SK-N-SH (cell line): ENCODE measurements at regions not wholly inside any gene's neighbourhood (a gene's known extent, or its start where the extent isn't known, plus 50 kb on each side); places are given as distances from the start of the nearest gene placed in this dataset.

Source experiments
- CTCF ChIA-PET: fragments of 300-600, 350-600 bp; formaldehyde crosslinking; extraction: SDS; loops from one replicate; lab custom pipeline; 2021; lab: Yijun Ruan, JAX
- POLR2A ChIA-PET: fragments of 350-600 bp; sonication (Branson Sonifier 250); formaldehyde crosslinking; extraction: SDS; loops from one replicate; lab custom pipeline; 2020; ENCODE audit warnings: antibody characterized with exemption, inconsistent platforms; lab: Yijun Ruan, JAX
- DNase-seq: peaks from one replicate; pipeline ENCODE4 v3.0.0; 2012
- H2AFZ ChIP-seq: fragments of 200-600 bp; sonication (generic); 2 replicates; pipeline ENCODE4 v1.8.1; 2016; ENCODE audit warnings: antibody characterized with exemption, mild to moderate bottlenecking, low read depth
- H3F3A ChIP-seq: fragments of 200-600 bp; sonication (generic); replicated peaks from 2 replicates; pipeline ENCODE3; 2016; ENCODE audit warnings: antibody characterized with exemption, mild to moderate bottlenecking; ENCODE audit not compliant: insufficient read depth
- H3K27ac ChIP-seq, 2 experiments: fragments of 200-500 bp in 1 of 2; fragments of 200-600 bp in 1 of 2; sonication (Bioruptor generic) in 1 of 2; sonication (generic), shearing (Covaris generic) in 1 of 2; 2 replicates each; pipeline versions ENCODE4 v1.5.1 to v1.6.1; 2014 to 2016; ENCODE audit warnings: low read depth in 2 of 2, inconsistent platforms in 1 of 2, low read length in 1 of 2, mild to moderate bottlenecking in 1 of 2, mixed read lengths in 1 of 2
- H3K27me3 ChIP-seq: fragments of 200-600 bp; sonication (generic), shearing (Covaris generic); 2 replicates; pipeline ENCODE4 v1.6.1; 2016; ENCODE audit warnings: mixed run types; ENCODE audit not compliant: insufficient read depth
- H3K36me3 ChIP-seq, 2 experiments: fragments of 200-500 bp in 1 of 2; fragments of 200-600 bp in 1 of 2; sonication (Bioruptor generic) in 1 of 2; sonication (generic) in 1 of 2; replicated peaks in 1 of 2; 2 replicates each; pipeline versions ENCODE3 to v1.5.1; 2014 to 2016; ENCODE audit warnings: low read length in 1 of 2, mild to moderate bottlenecking in 1 of 2; ENCODE audit not compliant: insufficient read depth in 2 of 2, control insufficient read depth in 1 of 2
- H3K4me1 ChIP-seq, 2 experiments: fragments of 200-500 bp in 1 of 2; fragments of 200-600 bp in 1 of 2; sonication (Bioruptor generic) in 1 of 2; sonication (generic), shearing (Covaris generic) in 1 of 2; 2 replicates each; pipeline versions ENCODE4 v1.5.1 to v1.6.1; 2014 to 2016; ENCODE audit warnings: low read depth in 1 of 2, low read length in 1 of 2, mixed run types in 1 of 2; ENCODE audit not compliant: insufficient read depth in 2 of 2, control insufficient read depth in 1 of 2
- H3K4me2 ChIP-seq: fragments of 200-600 bp; sonication (generic), shearing (Covaris generic); 2 replicates; pipeline ENCODE4 v1.6.1; 2017; ENCODE audit warnings: mixed run types
- H3K4me3 ChIP-seq, 2 experiments: fragments of 200-500 bp in 1 of 2; fragments of 200-600 bp in 1 of 2; sonication (Bioruptor generic) in 1 of 2; sonication (generic), shearing (Covaris generic) in 1 of 2; 2 replicates each; pipeline versions ENCODE4 v1.5.1 to v1.8.1; 2014 to 2016; ENCODE audit warnings: low read depth in 2 of 2, inconsistent platforms in 1 of 2, low read length in 1 of 2, mild to moderate bottlenecking in 1 of 2, mixed read lengths in 1 of 2, moderate library complexity in 1 of 2
- H3K79me2 ChIP-seq: fragments of 200-600 bp; sonication (generic); 2 replicates; pipeline ENCODE4 v1.8.1; 2017; ENCODE audit warnings: mild to moderate bottlenecking; ENCODE audit not compliant: insufficient read depth
- H3K9ac ChIP-seq: fragments of 200-600 bp; sonication (generic); 2 replicates; pipeline ENCODE4 v1.6.1; 2017; ENCODE audit warnings: mixed run types
- H3K9me2 ChIP-seq: fragments of 200-600 bp; sonication (generic); 2 replicates; pipeline ENCODE4 v1.6.1; 2017; ENCODE audit warnings: mixed run types
- H3K9me3 ChIP-seq: fragments of 200-600 bp; sonication (generic); 2 replicates; pipeline ENCODE4 v1.6.1; 2017; ENCODE audit warnings: mixed run types, mild to moderate bottlenecking, moderate library complexity
- H4K20me1 ChIP-seq: fragments of 200-600 bp; sonication (generic); 2 replicates; pipeline ENCODE4 v1.6.1; 2017; ENCODE audit warnings: mild to moderate bottlenecking, mixed run types; ENCODE audit not compliant: insufficient read depth
- CHD2 ChIP-seq: fragments of 150-350 bp; IDR thresholded peaks from 2 replicates; pipeline ENCODE4 v1.6.1; 2018; ENCODE audit warnings: low read length; ENCODE audit not compliant: partially characterized antibody
- FOSL2 ChIP-seq: IDR thresholded peaks from 2 replicates; pipeline ENCODE4 v1.4.0; 2012; ENCODE audit warnings: low read depth, mild to moderate bottlenecking, moderate library complexity, borderline replicate concordance
- GATA2 ChIP-seq: sonication (generic); formaldehyde crosslinking; IDR thresholded peaks from 2 replicates; pipeline ENCODE4 v1.5.0; 2020; ENCODE audit warnings: mild to moderate bottlenecking, missing genetic modification reagents
- JUND ChIP-seq: IDR thresholded peaks from 2 replicates; pipeline ENCODE4 v1.4.0; 2012
- MEF2A ChIP-seq: IDR thresholded peaks from 2 replicates; pipeline ENCODE4 v1.4.0; 2012; ENCODE audit warnings: low read depth, borderline replicate concordance
- MXI1 ChIP-seq: IDR thresholded peaks from 2 replicates; pipeline ENCODE4 v1.6.1; 2012; ENCODE audit warnings: mild to moderate bottlenecking, low read depth, low read length, improper control_type of control experiment
- NFIC ChIP-seq: IDR thresholded peaks from 2 replicates; pipeline ENCODE4 v1.4.0; 2012; ENCODE audit warnings: borderline replicate concordance
- NRF1 ChIP-seq: IDR thresholded peaks from 2 replicates; pipeline ENCODE4 v1.6.1; 2012; ENCODE audit warnings: low read depth, mild to moderate bottlenecking, low read length
- POLR2AphosphoS5 ChIP-seq: IDR thresholded peaks from 2 replicates; pipeline ENCODE4 v1.6.1; 2012; ENCODE audit warnings: low read depth, low read length
- RAD21 ChIP-seq: IDR thresholded peaks from 2 replicates; pipeline ENCODE4 v1.6.1; 2012; ENCODE audit warnings: mild to moderate bottlenecking, low read length
- RCOR1 ChIP-seq: fragments of 150-350 bp; IDR thresholded peaks from 2 replicates; pipeline ENCODE4 v1.6.1; 2017; ENCODE audit warnings: antibody characterized with exemption, low read length
- RFX5 ChIP-seq: IDR thresholded peaks from 2 replicates; pipeline ENCODE4 v1.6.1; 2012; ENCODE audit warnings: mild to moderate bottlenecking, improper control_type of control experiment, low read length
- RXRA ChIP-seq: IDR thresholded peaks from 2 replicates; pipeline ENCODE4 v1.4.0; 2012; ENCODE audit warnings: low read depth, mild to moderate bottlenecking, borderline replicate concordance
- SIN3A ChIP-seq: IDR thresholded peaks from 2 replicates; pipeline ENCODE4 v1.6.1; 2012; ENCODE audit warnings: low read depth, mild to moderate bottlenecking, low read length, moderate library complexity, borderline replicate concordance
- SMC3 ChIP-seq: IDR thresholded peaks from 2 replicates; pipeline ENCODE4 v1.6.1; 2012; ENCODE audit warnings: low read depth, low read length, improper control_type of control experiment
- TAF1 ChIP-seq: IDR thresholded peaks from 2 replicates; pipeline ENCODE4 v1.6.1; 2012; ENCODE audit warnings: low read depth, mild to moderate bottlenecking, low read length, moderate library complexity, borderline replicate concordance
- TCF12 ChIP-seq: IDR thresholded peaks from 2 replicates; pipeline ENCODE4 v1.4.0; 2012
- TEAD4 ChIP-seq: IDR thresholded peaks from 2 replicates; pipeline ENCODE4 v1.4.0; 2012; ENCODE audit warnings: mild to moderate bottlenecking, borderline replicate concordance; ENCODE audit not compliant: insufficient read depth
- YY1 ChIP-seq: IDR thresholded peaks from 2 replicates; pipeline ENCODE4 v1.4.0; 2012; ENCODE audit warnings: low read depth, mild to moderate bottlenecking
- WGBS: methylation state at CpG from one replicate; pipeline ENCODE4 v1.1.6; 2017; ENCODE audit warnings: low lambda C conversion rate; 5-methylcytosine and 5-hydroxymethylcytosine counted together
- TF ChIP-seq, protein P1 (sequence below): IDR thresholded peaks from 2 replicates; pipeline ENCODE4 v1.4.0; 2012; ENCODE audit warnings: low read depth
- TF ChIP-seq, protein P2 (sequence below): IDR thresholded peaks from 2 replicates; pipeline ENCODE4 v1.4.0; 2012; ENCODE audit warnings: low read depth, borderline replicate concordance
- TF ChIP-seq, protein P3 (sequence below): IDR thresholded peaks from 2 replicates; pipeline ENCODE4 v1.4.0; 2012; ENCODE audit warnings: low read depth, borderline replicate concordance
- TF ChIP-seq, protein P4 (sequence below): IDR thresholded peaks from 2 replicates; pipeline ENCODE4; 2012

DNA sequence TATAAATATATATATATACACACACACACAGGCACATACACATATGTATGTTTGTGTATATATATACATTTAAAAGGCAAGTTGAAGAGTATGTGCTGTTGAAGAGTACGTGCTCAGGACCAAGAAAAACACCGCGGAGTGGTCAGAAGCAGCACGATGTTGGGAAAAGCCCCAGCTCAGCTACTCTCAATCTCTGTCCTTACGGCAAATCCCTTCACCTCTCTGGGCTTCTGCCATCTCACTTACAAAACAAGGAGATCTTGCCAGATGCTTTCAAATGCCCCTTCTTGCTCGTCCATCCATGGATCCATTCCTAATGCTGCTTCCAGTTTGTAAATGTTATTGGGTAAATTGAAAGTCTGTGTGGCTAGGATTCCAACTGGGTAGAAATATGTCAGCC is 333.9 kb downstream of the BCL11A start (continued):
- no peak for TF ChIP-seq SIN3A

DNA sequence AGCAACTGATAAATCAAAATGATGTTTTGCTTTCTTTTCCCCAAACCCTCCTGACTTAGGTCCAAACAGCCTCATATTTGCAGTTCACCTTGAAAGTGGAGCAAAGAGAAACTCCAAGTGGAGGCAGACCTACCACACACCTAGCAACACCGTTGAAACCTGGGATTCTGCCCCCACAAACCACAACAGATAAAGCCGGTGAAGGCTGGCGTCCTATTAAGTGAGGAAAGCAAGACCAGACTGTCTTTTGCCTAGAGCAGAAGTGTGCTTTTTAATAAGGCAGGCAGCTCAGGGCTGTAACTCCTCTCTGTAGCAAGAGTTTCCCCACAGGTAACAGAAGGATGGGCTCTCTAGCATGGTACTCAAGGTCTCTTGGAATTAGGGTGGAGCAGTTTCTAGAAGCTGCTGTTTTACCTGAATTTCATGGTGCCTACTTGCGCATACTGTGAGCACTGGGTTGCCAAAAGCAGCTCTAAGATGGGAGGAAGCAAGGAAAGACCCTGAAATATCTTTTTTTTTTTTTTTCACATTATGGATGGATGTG is 336.9 kb downstream of the BCL11A start:
- Histone ChIP-seq H2AFZ (no peak overlapping the region), H3K4me3 (no peak overlapping the region), H3K9me3 (no peaks in the 10 kb centered on the region)
- WGBS: 36% methylated on average over 4 of the region's 4 CpGs
- no peak for TF ChIP-seq SIN3A
- TF ChIP-seq TCF12: no peak
- no peak for TF ChIP-seq RCOR1
- TF ChIP-seq, protein P1, sequence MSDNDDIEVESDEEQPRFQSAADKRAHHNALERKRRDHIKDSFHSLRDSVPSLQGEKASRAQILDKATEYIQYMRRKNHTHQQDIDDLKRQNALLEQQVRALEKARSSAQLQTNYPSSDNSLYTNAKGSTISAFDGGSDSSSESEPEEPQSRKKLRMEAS: no peak
- TF ChIP-seq POLR2AphosphoS5: no peak
- no peak for TF ChIP-seq MXI1
- no peak for TF ChIP-seq JUND
- no peak for TF ChIP-seq YY1
- no peak for TF ChIP-seq NRF1
- TF ChIP-seq SMC3: no peak
- TF ChIP-seq TEAD4: no peak
- TF ChIP-seq RAD21: no peak
- TF ChIP-seq RXRA: no peak
- TF ChIP-seq, all 33 proteins: peak for 0
- H3K4me2 ChIP-seq: no peak overlapping the region
- H3F3A ChIP-seq: no peaks in the 10 kb centered on the region
- H3K27me3 ChIP-seq: no peaks in the 10 kb centered on the region
- DNase-seq: no peak
- H3K27ac ChIP-seq: no peak overlapping the region
- H3K36me3 ChIP-seq: no peaks in the 10 kb centered on the region
- H3K9me2 ChIP-seq: no peaks in the 10 kb centered on the region
- ChIA-PET CTCF (no interaction called here), POLR2A (no interaction called here)
- H3K9ac ChIP-seq: no peak overlapping the region
- H3K4me1 ChIP-seq: no peaks in the 10 kb centered on the region; a peak in 1 of 4 replicates
- no peaks in the 10 kb centered on the region for H3K79me2 ChIP-seq
- H4K20me1 ChIP-seq: no peaks in the 10 kb centered on the region

DNA sequence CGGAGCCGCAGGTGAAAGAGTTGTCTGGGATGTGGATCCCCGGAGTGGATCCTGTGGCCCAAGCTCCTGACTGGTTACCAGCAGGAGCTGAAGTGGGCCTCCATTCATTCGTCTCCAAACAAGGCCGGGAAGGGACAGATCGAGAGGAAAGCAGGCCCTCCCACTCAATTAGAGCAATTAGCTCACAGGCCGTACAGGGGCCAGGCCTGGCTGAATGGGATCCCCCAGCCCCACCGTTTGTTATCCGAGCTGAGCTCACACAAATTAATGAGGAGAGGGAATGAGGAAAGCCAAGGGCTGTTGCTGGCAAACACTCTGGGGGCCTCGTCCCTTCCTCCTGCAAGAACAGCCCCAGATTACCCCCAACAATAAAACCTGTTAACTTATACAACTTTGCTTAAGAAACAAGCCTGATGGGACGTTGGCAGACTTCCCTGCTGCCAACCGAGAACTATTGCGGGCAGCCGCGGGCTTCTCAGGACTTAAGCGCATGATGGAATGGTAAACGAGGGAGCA is 338.0 kb downstream of the BCL11A start:
- Histone ChIP-seq H4K20me1 (no peaks in the 10 kb centered on the region), H3K27me3 (no peaks in the 10 kb centered on the region), H3K9me2 (no peaks in the 10 kb centered on the region), H3K9me3 (no peaks in the 10 kb centered on the region), H2AFZ (no peak overlapping the region), H3K4me2 (no peak overlapping the region), H3K9ac (no peak overlapping the region), H3K79me2 (no peaks in the 10 kb centered on the region), H3K27ac (no peak overlapping the region), H3F3A (no peaks in the 10 kb centered on the region), H3K4me3 (no peak overlapping the region), H3K4me1 (no peaks in the 10 kb centered on the region; a peak in 1 of 4 replicates), H3K36me3 (no peaks in the 10 kb centered on the region)
- ChIA-PET POLR2A (no interaction called here), CTCF (interaction anchor here (1.6 kb wide), 1 partner anchor 15 kb away, joined by 3 read pairs; no protein-coding TSS in a partner anchor)
- 50% methylated on average over 17 of the region's 17 CpGs for WGBS
- no peak for TF ChIP-seq GATA2
- TF ChIP-seq, protein P2, sequence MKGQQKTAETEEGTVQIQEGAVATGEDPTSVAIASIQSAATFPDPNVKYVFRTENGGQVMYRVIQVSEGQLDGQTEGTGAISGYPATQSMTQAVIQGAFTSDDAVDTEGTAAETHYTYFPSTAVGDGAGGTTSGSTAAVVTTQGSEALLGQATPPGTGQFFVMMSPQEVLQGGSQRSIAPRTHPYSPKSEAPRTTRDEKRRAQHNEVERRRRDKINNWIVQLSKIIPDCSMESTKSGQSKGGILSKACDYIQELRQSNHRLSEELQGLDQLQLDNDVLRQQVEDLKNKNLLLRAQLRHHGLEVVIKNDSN: no peak
- no peak for TF ChIP-seq JUND
- TF ChIP-seq TAF1: no peak
- TF ChIP-seq RFX5: no peak
- no peak for TF ChIP-seq NFIC
- no peak for TF ChIP-seq FOSL2
- TF ChIP-seq POLR2AphosphoS5: no peak
- TF ChIP-seq MEF2A: no peak
- TF ChIP-seq, protein P3, sequence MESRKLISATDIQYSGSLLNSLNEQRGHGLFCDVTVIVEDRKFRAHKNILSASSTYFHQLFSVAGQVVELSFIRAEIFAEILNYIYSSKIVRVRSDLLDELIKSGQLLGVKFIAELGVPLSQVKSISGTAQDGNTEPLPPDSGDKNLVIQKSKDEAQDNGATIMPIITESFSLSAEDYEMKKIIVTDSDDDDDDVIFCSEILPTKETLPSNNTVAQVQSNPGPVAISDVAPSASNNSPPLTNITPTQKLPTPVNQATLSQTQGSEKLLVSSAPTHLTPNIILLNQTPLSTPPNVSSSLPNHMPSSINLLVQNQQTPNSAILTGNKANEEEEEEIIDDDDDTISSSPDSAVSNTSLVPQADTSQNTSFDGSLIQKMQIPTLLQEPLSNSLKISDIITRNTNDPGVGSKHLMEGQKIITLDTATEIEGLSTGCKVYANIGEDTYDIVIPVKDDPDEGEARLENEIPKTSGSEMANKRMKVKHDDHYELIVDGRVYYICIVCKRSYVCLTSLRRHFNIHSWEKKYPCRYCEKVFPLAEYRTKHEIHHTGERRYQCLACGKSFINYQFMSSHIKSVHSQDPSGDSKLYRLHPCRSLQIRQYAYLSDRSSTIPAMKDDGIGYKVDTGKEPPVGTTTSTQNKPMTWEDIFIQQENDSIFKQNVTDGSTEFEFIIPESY: no peak
- no peak for TF ChIP-seq SIN3A
- TF ChIP-seq, protein P4, sequence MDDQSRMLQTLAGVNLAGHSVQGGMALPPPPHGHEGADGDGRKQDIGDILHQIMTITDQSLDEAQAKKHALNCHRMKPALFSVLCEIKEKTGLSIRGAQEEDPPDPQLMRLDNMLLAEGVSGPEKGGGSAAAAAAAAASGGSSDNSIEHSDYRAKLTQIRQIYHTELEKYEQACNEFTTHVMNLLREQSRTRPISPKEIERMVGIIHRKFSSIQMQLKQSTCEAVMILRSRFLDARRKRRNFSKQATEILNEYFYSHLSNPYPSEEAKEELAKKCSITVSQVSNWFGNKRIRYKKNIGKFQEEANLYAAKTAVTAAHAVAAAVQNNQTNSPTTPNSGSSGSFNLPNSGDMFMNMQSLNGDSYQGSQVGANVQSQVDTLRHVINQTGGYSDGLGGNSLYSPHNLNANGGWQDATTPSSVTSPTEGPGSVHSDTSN: no peak
- TF ChIP-seq CHD2: no peak
- DNase-seq: no peak
